ENCODE measurements at regions not wholly inside any gene's neighbourhood (a gene's known extent, or its start where the extent isn't known, plus 50 kb on each side); places are given as distances from the start of the nearest gene placed in this dataset.

DNA sequence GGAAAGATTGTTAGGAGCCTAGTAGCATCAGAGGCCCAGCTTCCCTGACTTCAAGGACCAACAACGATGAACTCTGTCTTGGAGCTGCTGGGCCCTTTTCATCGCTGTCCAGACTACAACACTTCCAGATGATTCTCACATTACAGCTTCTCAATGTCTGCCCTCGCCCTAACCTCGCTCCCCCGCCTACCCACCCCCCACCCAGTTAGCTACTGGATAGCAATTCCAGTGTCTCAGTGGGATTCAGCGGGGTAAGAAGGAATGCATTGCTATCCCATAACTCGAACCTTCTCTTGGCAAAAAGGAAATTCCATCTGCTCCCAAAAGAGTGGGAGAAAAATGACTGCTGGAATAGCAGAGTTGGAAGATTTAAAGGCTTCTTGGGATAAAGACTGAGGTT, 65.0 kb downstream of the RPL37A start:
- TF ChIP-seq POLR2AphosphoS5 (IDR thresholded peaks at IDR 0.05): no peak
- TF ChIP-seq, protein P1, sequence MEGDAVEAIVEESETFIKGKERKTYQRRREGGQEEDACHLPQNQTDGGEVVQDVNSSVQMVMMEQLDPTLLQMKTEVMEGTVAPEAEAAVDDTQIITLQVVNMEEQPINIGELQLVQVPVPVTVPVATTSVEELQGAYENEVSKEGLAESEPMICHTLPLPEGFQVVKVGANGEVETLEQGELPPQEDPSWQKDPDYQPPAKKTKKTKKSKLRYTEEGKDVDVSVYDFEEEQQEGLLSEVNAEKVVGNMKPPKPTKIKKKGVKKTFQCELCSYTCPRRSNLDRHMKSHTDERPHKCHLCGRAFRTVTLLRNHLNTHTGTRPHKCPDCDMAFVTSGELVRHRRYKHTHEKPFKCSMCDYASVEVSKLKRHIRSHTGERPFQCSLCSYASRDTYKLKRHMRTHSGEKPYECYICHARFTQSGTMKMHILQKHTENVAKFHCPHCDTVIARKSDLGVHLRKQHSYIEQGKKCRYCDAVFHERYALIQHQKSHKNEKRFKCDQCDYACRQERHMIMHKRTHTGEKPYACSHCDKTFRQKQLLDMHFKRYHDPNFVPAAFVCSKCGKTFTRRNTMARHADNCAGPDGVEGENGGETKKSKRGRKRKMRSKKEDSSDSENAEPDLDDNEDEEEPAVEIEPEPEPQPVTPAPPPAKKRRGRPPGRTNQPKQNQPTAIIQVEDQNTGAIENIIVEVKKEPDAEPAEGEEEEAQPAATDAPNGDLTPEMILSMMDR (IDR thresholded peaks at IDR 0.05): no peak
